ENCODE measurements at regions not wholly inside any gene's neighbourhood (a gene's known extent, or its start where the extent isn't known, plus 50 kb on each side); places are given as distances from the start of the nearest gene placed in this dataset.

- no peak for TF ChIP-seq POLR2AphosphoS5 (IDR thresholded peaks at IDR 0.05; ENCODE audit: low read depth, low read length)
- TF ChIP-seq, protein P1, sequence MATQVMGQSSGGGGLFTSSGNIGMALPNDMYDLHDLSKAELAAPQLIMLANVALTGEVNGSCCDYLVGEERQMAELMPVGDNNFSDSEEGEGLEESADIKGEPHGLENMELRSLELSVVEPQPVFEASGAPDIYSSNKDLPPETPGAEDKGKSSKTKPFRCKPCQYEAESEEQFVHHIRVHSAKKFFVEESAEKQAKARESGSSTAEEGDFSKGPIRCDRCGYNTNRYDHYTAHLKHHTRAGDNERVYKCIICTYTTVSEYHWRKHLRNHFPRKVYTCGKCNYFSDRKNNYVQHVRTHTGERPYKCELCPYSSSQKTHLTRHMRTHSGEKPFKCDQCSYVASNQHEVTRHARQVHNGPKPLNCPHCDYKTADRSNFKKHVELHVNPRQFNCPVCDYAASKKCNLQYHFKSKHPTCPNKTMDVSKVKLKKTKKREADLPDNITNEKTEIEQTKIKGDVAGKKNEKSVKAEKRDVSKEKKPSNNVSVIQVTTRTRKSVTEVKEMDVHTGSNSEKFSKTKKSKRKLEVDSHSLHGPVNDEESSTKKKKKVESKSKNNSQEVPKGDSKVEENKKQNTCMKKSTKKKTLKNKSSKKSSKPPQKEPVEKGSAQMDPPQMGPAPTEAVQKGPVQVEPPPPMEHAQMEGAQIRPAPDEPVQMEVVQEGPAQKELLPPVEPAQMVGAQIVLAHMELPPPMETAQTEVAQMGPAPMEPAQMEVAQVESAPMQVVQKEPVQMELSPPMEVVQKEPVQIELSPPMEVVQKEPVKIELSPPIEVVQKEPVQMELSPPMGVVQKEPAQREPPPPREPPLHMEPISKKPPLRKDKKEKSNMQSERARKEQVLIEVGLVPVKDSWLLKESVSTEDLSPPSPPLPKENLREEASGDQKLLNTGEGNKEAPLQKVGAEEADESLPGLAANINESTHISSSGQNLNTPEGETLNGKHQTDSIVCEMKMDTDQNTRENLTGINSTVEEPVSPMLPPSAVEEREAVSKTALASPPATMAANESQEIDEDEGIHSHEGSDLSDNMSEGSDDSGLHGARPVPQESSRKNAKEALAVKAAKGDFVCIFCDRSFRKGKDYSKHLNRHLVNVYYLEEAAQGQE (IDR thresholded peaks at IDR 0.05; ENCODE audit: insufficient read depth in 1 of 2, low read depth in 2 of 2, low read length in 2 of 2): no peak
Measured at GRCh38 chr4:19958848-19959247, 292.9 kb upstream of the SLIT2 start.

Measured in PFSK-1 (cell line).